IMR-90 (cell line): ENCODE measurements at regions not wholly inside any gene's neighbourhood (a gene's known extent, or its start where the extent isn't known, plus 50 kb on each side); places are given as distances from the start of the nearest gene placed in this dataset.

Experiments
- ATAC-seq: fragments of 200-7000 bp; cut with Tn5 transposase; 2 replicates; pipeline ENCODE4 v1.9.1; 2020; ENCODE audit warnings: low read depth, mild to moderate bottlenecking, moderate library complexity
- BruUV-seq: library from RNA; stranded (reverse); fragments of 400-500 nt; replicated peaks from 2 replicates; lab custom pipeline; 2021; lab: Mats Ljungman, UMichigan
- CTCF ChIA-PET: fragments of 300-600 bp; formaldehyde crosslinking; extraction: SDS; loops from one replicate; lab custom pipeline; 2021; ENCODE audit warnings: antibody characterized with exemption; lab: Yijun Ruan, JAX
- POLR2A ChIA-PET: fragments of 300-600 bp; sonication (Branson Sonifier 250); formaldehyde crosslinking; loops from one replicate; lab custom pipeline; 2022; ENCODE audit warnings: antibody characterized with exemption; ENCODE audit not compliant: unreplicated experiment; lab: Charles Lee
- DNase-seq: peaks from one replicate; pipeline ENCODE4 v3.0.0; 2013
- H2AFZ ChIP-seq: replicated peaks from 2 replicates; pipeline ENCODE3; 2013; ENCODE audit warnings: low read length, mild to moderate bottlenecking; ENCODE audit not compliant: poor library complexity
- H2AK5ac ChIP-seq: 2 replicates; pipeline ENCODE4 v1.6.1; 2013; ENCODE audit warnings: low read depth, low read length, inconsistent platforms
- H2AK9ac ChIP-seq: replicated peaks from 2 replicates; pipeline ENCODE3; 2013; ENCODE audit warnings: mild to moderate bottlenecking, low read depth, low read length, moderate library complexity; ENCODE audit not compliant: poor library complexity
- H2BK120ac ChIP-seq: 2 replicates; pipeline ENCODE4 v1.6.1; 2013; ENCODE audit warnings: low read depth, low read length, inconsistent platforms
- H2BK15ac ChIP-seq: 3 replicates; pipeline ENCODE4 v1.6.1; 2013; ENCODE audit warnings: low read depth, low read length, inconsistent platforms
- H2BK20ac ChIP-seq: 2 replicates; pipeline ENCODE4 v1.6.1; 2013; ENCODE audit warnings: low read depth, mild to moderate bottlenecking, inconsistent platforms, low read length, moderate library complexity
- H2BK5ac ChIP-seq: 2 replicates; pipeline ENCODE4 v1.6.1; 2013; ENCODE audit warnings: mild to moderate bottlenecking, low read depth, low read length, inconsistent platforms; ENCODE audit not compliant: poor library complexity, severe bottlenecking
- H3K14ac ChIP-seq: replicated peaks from 2 replicates; pipeline ENCODE4 v1.6.1; 2013; ENCODE audit warnings: low read depth, low read length, inconsistent platforms
- H3K18ac ChIP-seq: 2 replicates; pipeline ENCODE4 v1.6.1; 2013; ENCODE audit warnings: low read depth, low read length, control low read depth
- H3K23ac ChIP-seq: 2 replicates; pipeline ENCODE4 v1.6.1; 2013; ENCODE audit warnings: low read depth, low read length, inconsistent platforms
- H3K27ac ChIP-seq: 2 replicates; pipeline ENCODE4 v1.5.1; 2013; ENCODE audit warnings: mild to moderate bottlenecking, control low read depth, low read length; ENCODE audit not compliant: insufficient read depth
- H3K27me3 ChIP-seq: 2 replicates; pipeline ENCODE4 v1.6.1; 2013; ENCODE audit warnings: low read length; ENCODE audit not compliant: control insufficient read depth, insufficient read depth
- H3K36me3 ChIP-seq: 2 replicates; pipeline ENCODE4 v1.6.1; 2013; ENCODE audit warnings: low read length, mixed read lengths; ENCODE audit not compliant: control insufficient read depth, insufficient read depth
- H3K4ac ChIP-seq: 2 replicates; pipeline ENCODE4 v1.6.1; 2013; ENCODE audit warnings: low read depth, low read length, inconsistent platforms
- H3K4me1 ChIP-seq: 2 replicates; pipeline ENCODE4 v1.6.1; 2013; ENCODE audit warnings: low read length, mixed read lengths; ENCODE audit not compliant: control insufficient read depth, insufficient read depth
- H3K4me2 ChIP-seq: 2 replicates; pipeline ENCODE4 v1.6.1; 2013; ENCODE audit warnings: low read depth, mild to moderate bottlenecking, control low read depth, low read length, moderate library complexity
- H3K4me3 ChIP-seq: 2 replicates; pipeline ENCODE4 v1.5.1; 2013; ENCODE audit warnings: low read depth, mild to moderate bottlenecking, control low read depth, low read length, moderate library complexity; ENCODE audit not compliant: insufficient read depth
- H3K56ac ChIP-seq: 2 replicates; pipeline ENCODE4 v1.6.1; 2013; ENCODE audit warnings: low read length, inconsistent platforms; ENCODE audit not compliant: insufficient read depth; ENCODE audit errors: extremely low read depth
- H3K79me1 ChIP-seq, 2 experiments: 2 replicates each; pipeline ENCODE4 v1.6.1; 2013; ENCODE audit warnings: low read length in 2 of 2, inconsistent platforms in 1 of 2, low read depth in 1 of 2
- H3K9ac ChIP-seq: 2 replicates; pipeline ENCODE4 v1.6.1; 2013; ENCODE audit warnings: low read depth, low read length, control low read depth
- H3K9me1 ChIP-seq: 2 replicates; pipeline ENCODE4 v1.6.1; 2013; ENCODE audit warnings: low read length, inconsistent platforms; ENCODE audit not compliant: insufficient read depth
- H3K9me3 ChIP-seq: 2 replicates; pipeline ENCODE4 v1.6.1; 2013; ENCODE audit warnings: low read length; ENCODE audit not compliant: control insufficient read depth, insufficient read depth
- H4K20me1 ChIP-seq: 2 replicates; pipeline ENCODE4 v1.6.1; 2013; ENCODE audit warnings: low read length, inconsistent platforms; ENCODE audit not compliant: insufficient read depth
- H4K5ac ChIP-seq: 2 replicates; pipeline ENCODE4 v1.6.1; 2013; ENCODE audit warnings: mild to moderate bottlenecking, low read depth, low read length, control low read depth
- H4K8ac ChIP-seq, 2 experiments: 2 replicates each; pipeline ENCODE4 v1.6.1; 2013; ENCODE audit warnings: low read depth in 2 of 2, low read length in 2 of 2, control low read depth in 1 of 2, inconsistent platforms in 1 of 2
- H4K91ac ChIP-seq: 2 replicates; pipeline ENCODE4 v1.6.1; 2013; ENCODE audit warnings: low read depth, low read length, inconsistent platforms; ENCODE audit not compliant: insufficient read depth
- CEBPB ChIP-seq: IDR thresholded peaks from 2 replicates; pipeline ENCODE4 v1.6.1; 2012; ENCODE audit warnings: low read depth, low read length, improper control_type of control experiment
- CTCF ChIP-seq: conservative IDR thresholded peaks from 2 replicates; pipeline ENCODE4 v1.5.1; 2012; ENCODE audit warnings: mild to moderate bottlenecking, low read depth, low read length, improper control_type of control experiment
- MAZ ChIP-seq: IDR thresholded peaks from 2 replicates; pipeline ENCODE4 v1.6.1; 2012; ENCODE audit warnings: low read depth, mild to moderate bottlenecking, low read length, improper control_type of control experiment, moderate library complexity, borderline replicate concordance
- RAD21 ChIP-seq: IDR thresholded peaks from 2 replicates; pipeline ENCODE4 v1.6.1; 2012; ENCODE audit warnings: low read length, improper control_type of control experiment
- RCOR1 ChIP-seq: IDR thresholded peaks from 2 replicates; pipeline ENCODE4 v1.6.1; 2012; ENCODE audit warnings: mild to moderate bottlenecking, low read length, improper control_type of control experiment; ENCODE audit not compliant: insufficient replicate concordance
- WGBS, 2 experiments: methylation state at CpG; one replicate each; pipeline versions ENCODE4 v1.1.5 to v1.1.7; 2013; ENCODE audit warnings: missing lambda C conversion rate in 2 of 2; ENCODE audit not compliant: insufficient read length in 1 of 2; ENCODE audit errors: extremely low coverage in 2 of 2; 5-methylcytosine and 5-hydroxymethylcytosine counted together
- dilution Hi-C: fragments of 300-500 bp; cut with HindIII; formaldehyde crosslinking; loops from one replicate; pipeline ENCODE4 v1.14.3; 2018; ENCODE audit warnings: low sequenced_read_pairs; ENCODE audit not compliant: unreplicated experiment
- in situ Hi-C: fragments of 300-500 bp; cut with MboI; formaldehyde crosslinking; loops from 3 replicates; pipeline ENCODE4 v1.14.3; 2019; ENCODE audit warnings: low sequenced_read_pairs, inconsistent platforms, mixed read lengths
- intact Hi-C: fragments of 100-400 bp; cut with micrococcal nuclease; formaldehyde crosslinking; loops from 2 replicates; pipeline ENCODE4 v1.10.0; 2022
- TF ChIP-seq, protein P1 (sequence below): fragments of 150-350 bp; IDR thresholded peaks from 2 replicates; pipeline ENCODE4 v1.6.1; 2016; ENCODE audit warnings: low read depth, mild to moderate bottlenecking, low read length, moderate library complexity, borderline replicate concordance

DNA sequence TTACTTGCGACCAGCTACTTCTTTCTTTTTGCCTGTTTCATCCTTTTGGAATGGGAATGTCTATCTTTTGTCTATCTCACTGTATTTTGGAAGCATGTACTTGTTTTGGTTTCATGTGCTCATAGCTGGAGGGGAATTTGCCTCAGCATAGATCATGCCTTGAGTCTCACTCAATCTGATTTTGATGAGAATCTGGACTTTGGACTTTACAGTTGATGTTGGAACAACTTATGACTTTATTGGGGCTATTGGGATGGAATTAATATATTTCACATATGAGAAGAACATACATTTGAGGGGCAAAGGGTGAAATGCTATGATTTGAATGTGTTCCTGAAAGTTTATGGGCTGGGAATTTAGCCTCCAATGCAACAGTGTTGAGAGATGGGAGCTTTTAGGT lies 206.2 kb upstream of the DDI1 start:
- Histone ChIP-seq H3K4me3 (no peak overlapping the region), H3K9ac (no peak overlapping the region), H3K79me1 (no peaks in the 10 kb centered on the region), H3K18ac (no peak overlapping the region), H2BK120ac (no peak overlapping the region), H4K8ac (no peak overlapping the region), H4K5ac (no peak overlapping the region), H4K20me1 (no peaks in the 10 kb centered on the region), H3K23ac (no peak overlapping the region), H2AK9ac (no peak overlapping the region), H3K14ac (no peak overlapping the region), H3K9me3 (peaks cover 13% of the 10 kb centered on the region), H2AFZ (no peak overlapping the region), H2BK15ac (no peak overlapping the region), H3K27me3 (no peaks in the 10 kb centered on the region), H3K36me3 (no peaks in the 10 kb centered on the region), H3K56ac (no peak overlapping the region), H2AK5ac (no peak overlapping the region), H3K9me1 (no peaks in the 10 kb centered on the region), H2BK20ac (no peak overlapping the region), H4K91ac (no peak overlapping the region), H3K4me2 (no peak overlapping the region), H3K4me1 (no peaks in the 10 kb centered on the region), H3K4ac (no peak overlapping the region), H2BK5ac (no peak overlapping the region), H3K27ac (no peak overlapping the region)
- DNase-seq (no peak), ATAC-seq (no peak)
- in situ Hi-C loops (no loop called here), dilution Hi-C loops (no loop called here), intact Hi-C loops (no loop called here)
- whole genome bisulfite sequencing, 2 experiments: no CpG with 5 or more reads among the region's 1 CpG
- no TSS peak for BruUV-seq
- ChIA-PET POLR2A (no interaction called here), CTCF (no interaction called here)
- no peak for TF ChIP-seq RCOR1
- no peak for TF ChIP-seq CEBPB
- TF ChIP-seq CTCF: no peak
- TF ChIP-seq, protein P1, sequence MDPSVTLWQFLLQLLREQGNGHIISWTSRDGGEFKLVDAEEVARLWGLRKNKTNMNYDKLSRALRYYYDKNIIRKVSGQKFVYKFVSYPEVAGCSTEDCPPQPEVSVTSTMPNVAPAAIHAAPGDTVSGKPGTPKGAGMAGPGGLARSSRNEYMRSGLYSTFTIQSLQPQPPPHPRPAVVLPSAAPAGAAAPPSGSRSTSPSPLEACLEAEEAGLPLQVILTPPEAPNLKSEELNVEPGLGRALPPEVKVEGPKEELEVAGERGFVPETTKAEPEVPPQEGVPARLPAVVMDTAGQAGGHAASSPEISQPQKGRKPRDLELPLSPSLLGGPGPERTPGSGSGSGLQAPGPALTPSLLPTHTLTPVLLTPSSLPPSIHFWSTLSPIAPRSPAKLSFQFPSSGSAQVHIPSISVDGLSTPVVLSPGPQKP: no peak
- TF ChIP-seq MAZ: no peak
- no peak for TF ChIP-seq RAD21
